GM18508 (cell line): ENCODE measurements at regions not wholly inside any gene's neighbourhood (a gene's known extent, or its start where the extent isn't known, plus 50 kb on each side); places are given as distances from the start of the nearest gene placed in this dataset.

ENCODE experiments used
- ATAC-seq: cut with Tn5 transposase; IDR thresholded peaks from one replicate; pipeline ENCODE4 v1.9.1; 2021; ENCODE audit warnings: moderate number of reproducible peaks; ENCODE audit not compliant: insufficient read depth, unreplicated experiment

- no peak for ATAC-seq
These were observed 169.5 kb upstream of the STARD13 start for GRCh38 chr13:33454844-33455705.

- no peak for ATAC-seq
These were observed 174.1 kb upstream of the STARD13 start for GRCh38 chr13:33459702-33460101.

DNA sequence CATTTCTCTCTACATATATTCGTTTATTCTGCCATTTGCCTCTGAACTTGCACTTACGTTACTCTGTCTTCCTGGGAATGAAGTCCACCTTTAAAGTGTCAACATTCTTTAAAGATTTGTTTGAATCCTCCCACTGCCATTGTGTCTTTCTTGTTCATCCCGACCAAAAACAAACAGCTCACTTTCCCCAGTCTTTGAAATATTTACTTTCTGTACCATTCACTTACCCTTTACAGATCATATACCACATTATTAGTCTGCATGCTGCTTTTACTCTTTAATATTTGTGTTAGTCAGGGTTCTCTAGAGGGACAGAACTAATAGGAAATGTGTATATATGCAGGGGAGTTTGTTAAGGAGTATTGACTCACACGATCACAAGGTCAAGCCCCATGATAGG, 176.6 kb upstream of the STARD13 start:
- no peak for ATAC-seq

DNA sequence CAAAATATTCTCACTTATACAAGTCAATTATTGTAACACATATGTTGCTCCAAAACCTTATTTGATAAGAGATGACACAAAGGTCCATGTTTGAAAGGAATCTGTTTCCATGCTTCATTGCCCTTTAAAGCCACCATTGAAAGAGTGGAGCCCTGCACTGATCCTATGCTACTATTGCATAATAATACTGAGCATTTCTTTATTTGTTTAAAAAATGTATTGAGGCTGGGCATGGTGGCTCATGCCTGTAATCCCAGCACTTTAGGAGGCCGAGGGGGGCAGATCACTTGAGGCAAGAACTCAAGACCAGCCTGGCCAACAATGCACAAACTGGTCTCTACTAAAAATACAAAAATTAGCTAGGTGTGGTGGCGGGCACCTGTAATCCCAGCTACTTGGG, 178.8 kb upstream of the STARD13 start:
- ATAC-seq: no peak

DNA sequence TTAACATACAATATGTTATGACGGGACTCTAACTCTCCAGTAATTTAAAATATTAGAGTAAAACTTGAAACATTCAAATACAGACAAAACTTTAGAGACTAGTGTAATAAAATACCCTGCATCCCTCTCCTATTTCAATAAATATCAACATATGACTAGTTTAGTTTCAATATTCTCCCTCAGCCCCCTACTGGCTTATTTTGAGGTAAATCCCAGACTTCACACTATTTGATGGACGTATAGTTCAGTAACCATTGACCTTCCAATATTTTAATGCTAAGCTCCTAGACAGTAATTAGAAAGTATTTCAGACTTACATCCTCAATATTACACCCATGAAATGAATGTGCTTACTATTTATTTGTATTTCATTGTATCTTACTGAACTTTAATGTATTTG, 180.7 kb upstream of the STARD13 start:
- ATAC-seq: no peak

- ATAC-seq: no peak
These were observed 182.0 kb upstream of the STARD13 start for GRCh38 chr13:33467556-33467955.

- no peak for ATAC-seq
These were observed 185.6 kb upstream of the STARD13 start for GRCh38 chr13:33471204-33471603.

GRCh38 chr13:33472446-33472845, 186.9 kb upstream of the STARD13 start:
- ATAC-seq: no peak

GRCh38 chr13:33479105-33479504, 193.6 kb upstream of the STARD13 start:
- ATAC-seq: no peak

GRCh38 chr13:33480561-33480960, 195.0 kb upstream of the STARD13 start:
- no peak for ATAC-seq

GRCh38 chr13:33483471-33483870, 197.9 kb upstream of the STARD13 start:
- ATAC-seq: no peak

DNA sequence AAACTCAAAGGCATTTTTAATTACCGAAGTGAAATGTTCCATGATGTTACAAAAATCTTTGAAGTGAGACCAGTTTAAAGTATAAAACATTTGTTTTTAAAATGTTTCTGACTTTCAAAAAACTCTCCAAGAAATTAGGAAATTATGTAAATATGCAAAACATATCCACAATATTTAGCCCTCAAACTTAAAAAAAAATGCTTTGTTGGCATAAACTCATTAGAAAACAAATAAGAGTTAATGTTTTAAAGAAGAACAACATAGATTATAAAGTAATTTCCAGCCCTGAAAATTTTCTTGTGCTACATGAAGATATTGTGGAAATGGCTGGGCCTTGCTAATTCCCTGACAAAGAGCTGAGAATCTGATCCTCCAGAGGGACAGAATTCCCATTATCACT, 199.7 kb upstream of the STARD13 start:
- no peak for ATAC-seq

DNA sequence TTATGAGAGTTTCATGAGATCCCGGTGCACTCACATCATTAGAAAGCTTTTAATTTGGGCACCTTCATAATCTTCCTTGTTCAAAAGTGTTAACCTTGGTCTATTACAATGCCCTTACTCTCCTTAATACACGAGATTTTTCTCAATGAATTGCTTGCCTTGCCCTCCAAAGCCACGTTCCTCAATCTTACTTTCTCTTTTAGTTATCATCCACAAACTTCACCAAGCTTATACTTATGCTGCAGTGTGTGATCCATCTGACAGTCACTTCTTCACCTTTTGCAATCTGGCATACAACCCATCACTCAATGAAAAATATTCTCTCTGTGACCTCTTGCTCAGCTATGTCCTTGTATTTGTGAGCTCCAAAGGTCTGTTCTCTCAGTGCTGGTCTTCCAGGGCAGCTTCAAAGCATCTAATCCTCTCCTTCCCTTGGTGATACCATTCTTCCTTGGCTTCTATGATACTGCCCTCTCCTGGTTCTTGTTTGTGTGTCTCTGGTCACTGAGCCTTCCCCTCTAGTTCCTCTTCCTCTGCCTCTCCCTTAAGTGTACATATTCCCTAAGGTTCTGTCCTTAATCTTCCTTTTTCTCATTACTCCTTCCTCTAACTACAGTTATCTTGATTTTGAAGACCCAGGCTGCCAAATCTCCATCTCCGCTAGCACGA, 202.2 kb upstream of the STARD13 start:
- ATAC-seq: no peak

DNA sequence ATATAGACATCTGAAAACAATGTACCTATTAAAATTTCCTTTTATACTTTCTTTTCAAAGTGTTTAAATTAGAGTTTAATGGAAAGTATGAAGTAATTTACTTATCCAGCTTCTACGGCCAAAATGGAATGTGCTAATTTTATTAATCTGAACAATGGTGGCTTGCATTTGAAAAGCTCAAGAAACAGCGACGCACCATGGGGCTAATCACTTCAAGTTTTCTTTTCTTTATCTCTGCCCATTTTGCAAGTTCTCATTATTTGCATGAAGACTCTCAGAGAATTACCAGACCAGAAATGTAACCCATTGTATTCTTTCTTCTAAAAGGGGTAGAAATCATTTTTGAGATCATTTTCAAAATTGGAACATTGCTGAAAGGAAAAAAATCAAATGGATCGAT, 204.0 kb upstream of the STARD13 start:
- no peak for ATAC-seq

DNA sequence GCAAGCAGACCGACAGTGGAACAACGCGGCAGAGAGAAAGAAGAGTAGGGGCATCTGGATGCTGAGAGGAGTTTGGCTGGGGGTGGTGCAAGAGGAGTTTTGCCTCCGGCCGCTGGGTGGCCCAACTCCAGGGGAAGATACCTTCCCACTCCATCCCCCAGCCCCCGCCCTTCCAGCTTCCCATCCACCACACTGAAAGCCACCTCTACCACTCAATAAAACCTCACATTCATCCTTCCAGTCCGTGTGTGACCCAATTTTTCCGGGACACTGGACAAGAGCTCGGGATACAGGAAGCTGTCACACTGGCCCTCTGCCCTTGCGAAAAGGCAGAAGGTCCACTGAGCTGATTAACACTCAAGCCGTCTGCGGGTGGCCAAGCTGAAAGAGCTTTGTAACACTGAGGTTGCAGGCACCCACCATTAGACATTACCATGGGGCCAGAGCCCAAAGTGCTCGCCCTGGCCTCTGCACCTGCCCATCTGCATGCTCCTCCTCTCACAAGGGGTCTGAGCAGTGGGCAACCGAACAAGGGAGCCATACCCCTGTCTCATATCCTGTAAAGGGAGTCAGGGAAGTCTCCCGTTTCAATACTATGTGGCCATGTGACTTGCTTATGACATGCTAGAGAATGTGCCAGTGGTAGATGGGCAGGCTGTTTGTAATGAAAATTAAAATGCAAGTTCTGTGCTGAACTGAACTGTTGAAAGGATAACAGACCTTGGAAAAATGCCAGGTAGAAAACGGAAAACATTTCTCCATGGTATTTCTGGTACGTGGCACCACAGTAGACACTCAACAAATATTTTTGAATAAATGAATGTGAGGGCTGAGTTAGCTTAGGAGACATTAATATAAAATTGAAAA, 205.1 kb upstream of the STARD13 start:
- no peak for ATAC-seq

- ATAC-seq: no peak
These were observed 208.3 kb upstream of the STARD13 start for GRCh38 chr13:33493672-33494365.

- ATAC-seq: peak; percentile 61
These were observed 209.1 kb upstream of the STARD13 start for GRCh38 chr13:33494596-33495204.

DNA sequence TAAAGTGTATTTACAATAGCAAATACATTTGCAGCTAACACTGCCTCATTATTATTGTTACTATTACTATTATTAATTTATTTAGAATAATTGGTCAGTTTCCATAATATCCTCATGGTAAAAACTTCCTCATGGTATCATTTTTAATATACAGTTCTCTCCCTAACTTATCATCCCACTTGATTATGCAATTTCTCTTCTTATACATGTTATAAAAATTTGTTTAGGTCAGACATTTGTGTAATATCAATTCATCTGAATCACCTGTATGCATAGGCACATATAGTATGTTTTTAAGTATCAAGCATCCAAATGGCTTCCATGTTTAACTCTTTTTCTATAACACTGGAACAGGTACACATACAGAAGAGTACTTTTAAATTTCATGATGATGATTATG, 210.8 kb upstream of the STARD13 start:
- ATAC-seq: no peak

DNA sequence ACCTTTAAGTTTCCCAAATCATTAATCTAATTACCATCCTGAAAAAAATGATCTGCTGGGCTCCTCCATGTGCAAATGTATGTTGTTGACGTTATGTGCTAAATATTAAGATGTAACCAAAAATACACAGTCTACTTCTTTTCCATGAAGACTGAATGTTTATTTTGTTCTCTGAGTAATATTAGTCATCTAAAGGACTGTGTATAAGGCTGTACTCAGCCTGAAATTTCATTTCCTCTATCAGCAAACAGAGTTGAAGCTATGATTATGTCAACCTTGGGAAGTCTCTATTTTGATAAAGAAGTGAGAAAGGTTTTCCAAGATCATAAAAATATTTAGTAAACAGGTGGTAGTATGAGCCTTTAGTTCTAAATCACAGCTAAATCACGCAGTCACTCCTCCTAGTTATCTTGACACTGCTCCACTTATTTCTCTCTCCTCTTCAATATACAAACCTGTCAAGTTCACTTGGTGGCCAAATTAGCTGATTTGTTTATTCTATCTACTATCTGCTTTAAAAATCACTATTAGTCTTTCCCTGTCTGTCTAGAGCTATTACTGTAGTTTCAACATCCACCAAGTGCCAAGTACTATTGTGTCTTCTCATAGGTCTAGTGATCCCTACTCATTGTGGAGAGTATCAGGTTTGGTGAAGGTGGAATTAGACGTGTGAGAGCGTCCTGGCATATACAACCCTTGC, 211.7 kb upstream of the STARD13 start:
- ATAC-seq: no peak
